H1 (cell line): ENCODE measurements at regions not wholly inside any gene's neighbourhood (a gene's known extent, or its start where the extent isn't known, plus 50 kb on each side); places are given as distances from the start of the nearest gene placed in this dataset.

Source experiments
- CTCF ChIA-PET: fragments of 300-600 bp; sonication (Branson Sonifier 250); formaldehyde crosslinking; loops from one replicate; lab custom pipeline; 2021; ENCODE audit not compliant: partially characterized antibody; lab: Charles Lee
- POLR2A ChIA-PET: fragments of 300-600 bp; sonication (Branson Sonifier 250); formaldehyde crosslinking; loops from one replicate; lab custom pipeline; 2021; ENCODE audit warnings: inconsistent platforms; ENCODE audit not compliant: partially characterized antibody; lab: Charles Lee
- DNase-seq, 2 experiments: peaks; one replicate each; pipeline versions ENCODE4 v3.0.0 to v3.0.0-alpha.2; 2010 to 2022; ENCODE audit warnings: low spot score in 2 of 2, low read depth in 1 of 2, mixed read lengths in 1 of 2
- FAIRE-seq: peaks from 2 replicates; lab custom pipeline; 2011; peaks lifted over from hg19 to GRCh38; lab: Jason Lieb, UNC
- H2AFZ ChIP-seq: 2 replicates; pipeline ENCODE4 v1.8.1; 2012; ENCODE audit warnings: low read length, inconsistent platforms
- H2AK5ac ChIP-seq: 2 replicates; pipeline ENCODE4 v1.6.1; 2013; ENCODE audit warnings: low read depth, low read length
- H2BK120ac ChIP-seq: replicated peaks from 2 replicates; pipeline ENCODE3; 2013; ENCODE audit warnings: low read depth, low read length, inconsistent platforms
- H2BK12ac ChIP-seq: 2 replicates; pipeline ENCODE4 v1.6.1; 2013; ENCODE audit warnings: low read depth, low read length
- H2BK15ac ChIP-seq: 2 replicates; pipeline ENCODE4 v1.6.1; 2013; ENCODE audit warnings: low read length
- H2BK20ac ChIP-seq: 2 replicates; pipeline ENCODE4 v1.6.1; 2013; ENCODE audit warnings: low read length
- H2BK5ac ChIP-seq: 2 replicates; pipeline ENCODE4 v1.6.1; 2013; ENCODE audit warnings: low read depth, low read length
- H3K14ac ChIP-seq: 2 replicates; pipeline ENCODE4 v1.6.1; 2013; ENCODE audit warnings: inconsistent platforms; ENCODE audit not compliant: insufficient read length
- H3K18ac ChIP-seq: 2 replicates; pipeline ENCODE4 v1.6.1; 2013; ENCODE audit warnings: low read length; ENCODE audit errors: extremely low read depth
- H3K23ac ChIP-seq: 2 replicates; pipeline ENCODE4 v1.6.1; 2013; ENCODE audit warnings: inconsistent platforms; ENCODE audit not compliant: insufficient read length
- H3K23me2 ChIP-seq: 2 replicates; pipeline ENCODE4 v1.6.1; 2013; ENCODE audit warnings: low read depth, low read length
- H3K27ac ChIP-seq: 2 replicates; pipeline ENCODE4 v1.6.1; 2011; ENCODE audit warnings: low read depth, low read length, inconsistent platforms
- H3K27me3 ChIP-seq, 4 experiments: replicated peaks in 1 of 4; 1 replicate in 1 of 4; 2 replicates in 3 of 4; pipeline versions ENCODE4 v1.6.1 to v1.8.1; 2011 to 2013; ENCODE audit warnings: low read length in 3 of 4, mild to moderate bottlenecking in 3 of 4, inconsistent platforms in 2 of 4, mixed read lengths in 2 of 4, moderate library complexity in 1 of 4; ENCODE audit not compliant: control insufficient read depth in 3 of 4, insufficient read depth in 3 of 4; ENCODE audit errors: extremely low read depth in 1 of 4
- H3K36me3 ChIP-seq, 4 experiments: 2 replicates each; pipeline versions ENCODE4 v1.6.1 to v1.8.1; 2011 to 2013; ENCODE audit warnings: mild to moderate bottlenecking in 4 of 4, low read length in 3 of 4, moderate library complexity in 2 of 4, control low read depth in 1 of 4, inconsistent platforms in 1 of 4; ENCODE audit not compliant: insufficient read depth in 4 of 4, control insufficient read depth in 2 of 4
- H3K4ac ChIP-seq: replicated peaks from 2 replicates; pipeline ENCODE3; 2013; ENCODE audit warnings: low read length, low read depth, mixed read lengths, inconsistent platforms; ENCODE audit not compliant: insufficient read length
- H3K4me1 ChIP-seq, 4 experiments: replicated peaks in 1 of 4; 1 replicate in 1 of 4; 2 replicates in 3 of 4; pipeline versions ENCODE4 v1.6.1 to v1.8.1; 2011 to 2013; ENCODE audit warnings: low read length in 3 of 4, inconsistent platforms in 2 of 4, mixed read lengths in 1 of 4; ENCODE audit not compliant: insufficient read depth in 4 of 4, control insufficient read depth in 3 of 4
- H3K4me2 ChIP-seq, 2 experiments: 2 replicates each; pipeline versions ENCODE4 v1.6.1 to v1.8.1; 2011 to 2013; ENCODE audit warnings: low read depth in 2 of 2, low read length in 2 of 2, control low read depth in 1 of 2, inconsistent platforms in 1 of 2, mild to moderate bottlenecking in 1 of 2; ENCODE audit not compliant: insufficient read depth in 1 of 2
- H3K4me3 ChIP-seq, 4 experiments: fragments of 200-600, 300-600 bp in 1 of 4; sonication (generic), shearing (Covaris generic), sonication (Bioruptor Twin) in 1 of 4; 2 replicates each; pipeline versions ENCODE4 v1.5.1 to v1.8.1; 2011 to 2016; ENCODE audit warnings: low read length in 4 of 4, low read depth in 3 of 4, control low read depth in 2 of 4, inconsistent platforms in 2 of 4, mild to moderate bottlenecking in 2 of 4, mixed read lengths in 1 of 4, moderate library complexity in 1 of 4; ENCODE audit not compliant: insufficient read depth in 2 of 4; ENCODE audit errors: extremely low read depth in 1 of 4
- H3K56ac ChIP-seq: replicated peaks from 2 replicates; pipeline ENCODE3; 2013; ENCODE audit warnings: low read depth, mild to moderate bottlenecking, mixed read lengths, low read length, inconsistent platforms; ENCODE audit not compliant: insufficient read length
- H3K79me1 ChIP-seq: 2 replicates; pipeline ENCODE4 v1.6.1; 2013; ENCODE audit warnings: low read depth, low read length, control low read depth
- H3K79me2 ChIP-seq, 2 experiments: 2 replicates each; pipeline versions ENCODE4 v1.6.1 to v1.8.1; 2012 to 2013; ENCODE audit warnings: low read length in 2 of 2, mild to moderate bottlenecking in 2 of 2, inconsistent platforms in 1 of 2; ENCODE audit not compliant: insufficient read depth in 2 of 2, control insufficient read depth in 1 of 2
- H3K9ac ChIP-seq, 4 experiments: replicated peaks in 1 of 4; 1 replicate in 1 of 4; 2 replicates in 3 of 4; pipeline versions ENCODE4 v1.6.1 to v1.8.1; 2011 to 2013; ENCODE audit warnings: low read depth in 3 of 4, low read length in 3 of 4, control low read depth in 2 of 4, mild to moderate bottlenecking in 2 of 4, moderate library complexity in 2 of 4, inconsistent platforms in 1 of 4; ENCODE audit errors: extremely low read depth in 1 of 4
- H3K9me3 ChIP-seq, 2 experiments: 2 replicates each; pipeline versions ENCODE4 v1.6.1 to v1.8.1; 2012 to 2013; ENCODE audit warnings: mild to moderate bottlenecking in 2 of 2, moderate library complexity in 2 of 2, control low read depth in 1 of 2, inconsistent platforms in 1 of 2, low read depth in 1 of 2, low read length in 1 of 2, mixed read lengths in 1 of 2; ENCODE audit not compliant: insufficient read depth in 2 of 2
- H4K20me1 ChIP-seq, 2 experiments: replicated peaks in 1 of 2; 2 replicates each; pipeline versions ENCODE3 to v1.8.1; 2011 to 2013; ENCODE audit warnings: inconsistent platforms in 2 of 2, low read length in 2 of 2, mild to moderate bottlenecking in 1 of 2; ENCODE audit not compliant: insufficient read depth in 2 of 2, control insufficient read depth in 1 of 2
- H4K5ac ChIP-seq: 2 replicates; pipeline ENCODE4 v1.6.1; 2013; ENCODE audit warnings: low read length, low read depth, mixed read lengths, inconsistent platforms; ENCODE audit not compliant: insufficient read length
- H4K8ac ChIP-seq: 2 replicates; pipeline ENCODE4 v1.8.0; 2013; ENCODE audit warnings: mild to moderate bottlenecking, moderate library complexity, low read length, inconsistent platforms; ENCODE audit not compliant: insufficient read depth; ENCODE audit errors: extremely low read depth
- H4K91ac ChIP-seq: replicated peaks from 2 replicates; pipeline ENCODE3; 2013; ENCODE audit warnings: low read length, mixed read lengths, inconsistent platforms; ENCODE audit not compliant: insufficient read length
- BRCA1 ChIP-seq: IDR thresholded peaks from 2 replicates; pipeline ENCODE4 v1.6.1; 2012; ENCODE audit warnings: low read depth, low read length, improper control_type of control experiment
- WGBS, 2 experiments: shearing (Covaris generic) in 1 of 2; methylation state at CpG; one replicate each; pipeline versions ENCODE4 v1.1.6 to v1.1.7; 2013 to 2015; ENCODE audit warnings: low lambda C conversion rate in 2 of 2, mixed read lengths in 2 of 2, inconsistent platforms in 1 of 2, low coverage in 1 of 2, missing lambda C conversion rate in 1 of 2; ENCODE audit not compliant: insufficient replicate concordance in 2 of 2, insufficient coverage in 1 of 2, insufficient read length in 1 of 2; ENCODE audit errors: extremely low coverage in 1 of 2, missing lambda C conversion rate in 1 of 2; 5-methylcytosine and 5-hydroxymethylcytosine counted together

DNA sequence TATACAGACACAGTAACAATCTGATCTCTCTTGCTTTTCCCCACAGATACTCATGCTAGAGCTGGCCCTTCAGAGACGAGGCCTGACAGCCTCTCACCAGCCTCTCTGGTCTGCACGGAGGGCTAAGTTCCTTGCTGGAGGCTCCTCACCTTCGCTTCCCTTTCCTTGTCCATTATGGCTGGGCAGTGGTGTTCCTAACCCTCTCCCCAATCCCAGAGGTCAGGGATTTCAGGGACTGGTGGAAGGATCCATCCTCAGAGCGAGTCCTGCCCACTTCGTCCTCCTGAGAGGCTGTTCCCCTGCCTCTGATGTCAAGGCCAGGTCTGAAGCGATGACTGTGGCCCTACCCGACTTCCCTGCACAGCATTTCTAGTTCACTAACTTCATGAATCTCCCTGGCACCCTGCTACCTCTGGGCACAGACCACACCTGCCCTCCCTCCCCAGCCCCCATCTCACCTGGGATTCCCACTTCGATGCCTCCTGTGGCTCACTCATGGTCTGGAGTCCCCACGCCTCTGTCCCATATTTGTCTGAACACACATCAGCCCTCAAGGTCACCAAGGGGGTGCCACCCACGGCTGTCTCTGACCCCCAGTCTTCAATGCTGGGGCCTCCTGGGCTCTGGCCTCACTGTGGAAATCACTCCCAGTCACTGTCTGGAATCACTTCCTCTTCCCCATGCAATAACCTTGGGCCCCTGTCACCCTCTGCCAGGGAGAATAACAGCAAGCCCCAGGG, 124.9 kb upstream of the PRR20G start:
- Histone ChIP-seq H3K4me3 (no peak overlapping the region), H3K23ac (no peak overlapping the region), H3K56ac (no peak overlapping the region), H2BK20ac (no peak overlapping the region), H4K8ac (no peak overlapping the region; the same call in 1 of the 2 replicates), H3K9me3 (no peaks in the 10 kb centered on the region), H2AK5ac (no peak overlapping the region), H3K27ac (no peak overlapping the region; the same call in 1 of the 2 replicates), H2AFZ (no peak overlapping the region), H3K4me1 (peaks cover 0 to 11% (median 2%) of the 10 kb centered on the region in 4 experiments; a peak in 4 of 7 replicates), H2BK12ac (0 out of 2 replicates have a peak overlapping the region, but pooled peaks have one; percentile 27), H4K91ac (peak overlapping the region; percentile 48), H4K20me1 (no peaks in the 10 kb centered on the region), H3K4me2 (no peak overlapping the region), H3K23me2 (no peaks in the 10 kb centered on the region), H3K18ac (no peak overlapping the region), H2BK120ac (no peak overlapping the region), H3K4ac (no peak overlapping the region), H4K5ac (no peak overlapping the region), H3K79me1 (no peaks in the 10 kb centered on the region), H3K27me3 (no peaks in the 10 kb centered on the region), H3K36me3 (no peaks in the 10 kb centered on the region), H2BK15ac (no peak overlapping the region), H2BK5ac (no peak overlapping the region), H3K9ac (no peak overlapping the region), H3K79me2 (no peaks in the 10 kb centered on the region), H3K14ac (no peak overlapping the region)
- DNase-seq (peak in 1 of 2 experiments; percentile 33), FAIRE-seq (no peak)
- WGBS, 2 experiments = 96% methylated on average over 6 of the region's 10 CpGs; no CpG with 5 or more reads in 1 of the 2 experiments
- TF ChIP-seq BRCA1 = no peak
- ChIA-PET CTCF (no interaction called here), POLR2A (no interaction called here)
